SK-N-SH treated with all-trans-retinoic acid at 6 μM for 48 hours (cell line): ENCODE measurements at regions not wholly inside any gene's neighbourhood (a gene's known extent, or its start where the extent isn't known, plus 50 kb on each side); places are given as distances from the start of the nearest gene placed in this dataset.

Experiments
- ATAC-seq: fragments of 200-7000 bp; cut with Tn5 transposase; 3 replicates; pipeline ENCODE4 v1.9.1; 2020; ENCODE audit warnings: mild to moderate bottlenecking, moderate library complexity
- ARNTL ChIP-seq: fragments of 450-650 bp; formaldehyde crosslinking; IDR thresholded peaks from 2 replicates; pipeline ENCODE4 v1.5.0; 2020; ENCODE audit warnings: low read depth, mild to moderate bottlenecking, moderate library complexity, borderline replicate concordance
- CREB5 ChIP-seq: fragments of 250-450 bp; sonication (Bioruptor Pico); IDR thresholded peaks from 2 replicates; pipeline ENCODE4 v1.5.1; 2020; ENCODE audit warnings: low read depth, mild to moderate bottlenecking, moderate library complexity
- CSRNP3 ChIP-seq: fragments of 250-450 bp; sonication (Bioruptor Pico); IDR thresholded peaks from 2 replicates; pipeline ENCODE4 v1.5.1; 2021; ENCODE audit warnings: mild to moderate bottlenecking, moderate library complexity
- ESRRG ChIP-seq: fragments of 250-450 bp; sonication (Bioruptor Pico); IDR thresholded peaks from 2 replicates; pipeline ENCODE4 v1.6.1; 2021; ENCODE audit warnings: mild to moderate bottlenecking
- ISL1 ChIP-seq: fragments of 250-450 bp; sonication (Bioruptor Pico); IDR thresholded peaks from 2 replicates; pipeline ENCODE4 v2.1.2; 2022; ENCODE audit warnings: mild to moderate bottlenecking, moderate library complexity
- PATZ1 ChIP-seq: fragments of 250-450 bp; sonication (Bioruptor Pico); IDR thresholded peaks from 2 replicates; pipeline ENCODE4 v1.8.0; 2020; ENCODE audit warnings: mild to moderate bottlenecking, moderate library complexity, borderline replicate concordance
- PPARA ChIP-seq: fragments of 250-450 bp; sonication (Bioruptor Pico); IDR thresholded peaks from 2 replicates; pipeline ENCODE4 v1.5.0; 2020; ENCODE audit warnings: mild to moderate bottlenecking, borderline replicate concordance
- SNAI2 ChIP-seq: fragments of 250-450 bp; sonication (Bioruptor Pico); IDR thresholded peaks from 2 replicates; pipeline ENCODE4 v1.5.0; 2020; ENCODE audit warnings: mild to moderate bottlenecking, moderate library complexity
- TCF4 ChIP-seq: fragments of 250-450 bp; sonication (Bioruptor Pico); IDR thresholded peaks from 2 replicates; pipeline ENCODE4 v1.8.0; 2021; ENCODE audit warnings: mild to moderate bottlenecking, moderate library complexity, borderline replicate concordance
- TSHZ2 ChIP-seq: fragments of 250-450 bp; sonication (Bioruptor Pico); IDR thresholded peaks from 2 replicates; pipeline ENCODE4 v1.5.0; 2020; ENCODE audit warnings: mild to moderate bottlenecking, moderate library complexity
- ZC3H10 ChIP-seq: fragments of 250-450 bp; sonication (Bioruptor Pico); IDR thresholded peaks from 2 replicates; pipeline ENCODE4 v1.5.1; 2021; ENCODE audit warnings: mild to moderate bottlenecking, moderate library complexity
- ZFP3 ChIP-seq: fragments of 250-450 bp; sonication (Bioruptor Pico); IDR thresholded peaks from 2 replicates; pipeline ENCODE4 v1.5.0; 2020; ENCODE audit warnings: mild to moderate bottlenecking, moderate library complexity
- ZFP30 ChIP-seq: fragments of 450-650 bp; formaldehyde crosslinking; IDR thresholded peaks from 2 replicates; pipeline ENCODE4 v1.5.0; 2022; ENCODE audit warnings: mild to moderate bottlenecking, moderate library complexity
- ZNF565 ChIP-seq: fragments of 450-650 bp; formaldehyde crosslinking; conservative IDR thresholded peaks from 2 replicates; pipeline ENCODE4 v1.5.0; 2020; ENCODE audit warnings: low read depth, mild to moderate bottlenecking, moderate library complexity
- ZNF70 ChIP-seq: fragments of 450-650 bp; formaldehyde crosslinking; IDR thresholded peaks from 2 replicates; pipeline ENCODE4 v1.5.0; 2020; ENCODE audit warnings: mild to moderate bottlenecking, moderate library complexity

- TF ChIP-seq CSRNP3 (CRISPR knock-in tag), result no peak
- TF ChIP-seq ESRRG (CRISPR knock-in tag), result no peak
- no peak for TF ChIP-seq ZFP30 (CRISPR knock-in tag)
Measured at GRCh38 chr20:39600871-39601270, 638.7 kb downstream of the DHX35 start (continued).

GRCh38 chr20:39600156-39600555 is 638.0 kb downstream of the DHX35 start:
- TF ChIP-seq ZNF70 (CRISPR knock-in tag) (no peak), SNAI2 (CRISPR knock-in tag) (no peak), TSHZ2 (CRISPR knock-in tag) (no peak), TCF4 (CRISPR knock-in tag) (no peak), ARNTL (no peak), ZFP30 (CRISPR knock-in tag) (no peak), PATZ1 (CRISPR knock-in tag) (no peak)
- ATAC-seq, result no peak

GRCh38 chr20:39596554-39596953 is 634.4 kb downstream of the DHX35 start:
- ATAC-seq, result no peak
- no peak for TF ChIP-seq PPARA (CRISPR knock-in tag)
- no peak for TF ChIP-seq SNAI2 (CRISPR knock-in tag)
- TF ChIP-seq ISL1 (CRISPR knock-in tag), result no peak
- no peak for TF ChIP-seq TSHZ2 (CRISPR knock-in tag)
- no peak for TF ChIP-seq ZNF565 (CRISPR knock-in tag)
- no peak for TF ChIP-seq TCF4 (CRISPR knock-in tag)
- no peak for TF ChIP-seq ZNF70 (CRISPR knock-in tag)
- no peak for TF ChIP-seq ZFP3 (CRISPR knock-in tag)

GRCh38 chr20:39592371-39592770 is 630.2 kb downstream of the DHX35 start:
- no peak for ATAC-seq
- TF ChIP-seq ZC3H10 (CRISPR knock-in tag) (no peak), CREB5 (no peak), ZFP30 (CRISPR knock-in tag) (no peak)

- no peak for ATAC-seq
- no peak for TF ChIP-seq CREB5
- no peak for TF ChIP-seq ZFP3 (CRISPR knock-in tag)
Measured at GRCh38 chr20:39588148-39588757, 626.1 kb downstream of the DHX35 start.
